ENCODE measurements at regions not wholly inside any gene's neighbourhood (a gene's known extent, or its start where the extent isn't known, plus 50 kb on each side); places are given as distances from the start of the nearest gene placed in this dataset.

DNA sequence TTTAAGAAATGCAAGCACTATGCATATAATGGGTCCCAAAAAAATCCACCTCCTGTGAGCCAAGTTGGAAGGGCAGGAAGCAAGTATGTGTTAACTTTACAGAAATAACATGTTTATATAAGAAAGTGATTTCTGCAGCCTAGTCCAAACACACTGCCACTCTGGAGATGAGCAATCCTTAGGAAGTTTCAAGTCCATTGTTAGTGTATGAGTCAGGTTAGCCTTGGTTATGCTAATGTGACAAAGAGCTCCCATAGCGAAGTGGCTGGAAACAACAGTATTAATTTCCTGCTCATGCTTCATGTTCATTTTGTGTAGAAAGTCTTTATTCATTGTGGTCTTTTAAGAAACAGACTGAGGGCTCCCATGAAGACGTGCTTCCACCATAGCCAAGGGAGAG lies 121.4 kb downstream of the TBXT start:
- no peak overlapping the region for H3K4me3 ChIP-seq (replicated peaks in 1 of 3; ENCODE audit: low read depth in 2 of 3, low read length in 3 of 3)
- Mint-ChIP-seq H3K9me3 (peaks cover 0 to 3% (median 0%) of the 10 kb centered on the region in 7 donors), H3K27ac (no peak overlapping the region), H3K4me1 (no peaks in the 10 kb centered on the region), H3K36me3 (no peaks in the 10 kb centered on the region), H3K27me3 (ENCODE audit: low read depth in 3 of 3) (no peaks in the 10 kb centered on the region), H3K4me3 (no peak overlapping the region)
- H3K9ac ChIP-seq (ENCODE audit: insufficient read depth, low read length, poor library complexity, severe bottlenecking): no peak overlapping the region
- H4K20me1 ChIP-seq (ENCODE audit: insufficient read depth, low read length): no peaks in the 10 kb centered on the region
- intact Hi-C loops (cut with micrococcal nuclease): no loop called here
- H3K9me3 ChIP-seq (replicated peaks in 1 of 2; ENCODE audit: control insufficient read depth in 1 of 2, insufficient read depth in 1 of 2, low read length in 2 of 2): no peaks in the 10 kb centered on the region
- 86% methylated on average over 2 of the region's 2 CpGs for WGBS (ENCODE audit: insufficient coverage)
- H3K4me2 ChIP-seq (replicated peaks; ENCODE audit: extremely low read depth, low read length, poor library complexity, severe bottlenecking): no peak overlapping the region
- no peaks in the 10 kb centered on the region for H3K27me3 ChIP-seq (ENCODE audit: control insufficient read depth in 2 of 2, insufficient read depth in 2 of 2, low read length in 2 of 2)
- H2AFZ ChIP-seq (ENCODE audit: insufficient read depth, low read depth, low read length, poor library complexity, severe bottlenecking): no peak overlapping the region
- H3K79me2 ChIP-seq (ENCODE audit: insufficient read depth, low read length): no peaks in the 10 kb centered on the region
- no peak for DNase-seq
- TF ChIP-seq, protein P1, sequence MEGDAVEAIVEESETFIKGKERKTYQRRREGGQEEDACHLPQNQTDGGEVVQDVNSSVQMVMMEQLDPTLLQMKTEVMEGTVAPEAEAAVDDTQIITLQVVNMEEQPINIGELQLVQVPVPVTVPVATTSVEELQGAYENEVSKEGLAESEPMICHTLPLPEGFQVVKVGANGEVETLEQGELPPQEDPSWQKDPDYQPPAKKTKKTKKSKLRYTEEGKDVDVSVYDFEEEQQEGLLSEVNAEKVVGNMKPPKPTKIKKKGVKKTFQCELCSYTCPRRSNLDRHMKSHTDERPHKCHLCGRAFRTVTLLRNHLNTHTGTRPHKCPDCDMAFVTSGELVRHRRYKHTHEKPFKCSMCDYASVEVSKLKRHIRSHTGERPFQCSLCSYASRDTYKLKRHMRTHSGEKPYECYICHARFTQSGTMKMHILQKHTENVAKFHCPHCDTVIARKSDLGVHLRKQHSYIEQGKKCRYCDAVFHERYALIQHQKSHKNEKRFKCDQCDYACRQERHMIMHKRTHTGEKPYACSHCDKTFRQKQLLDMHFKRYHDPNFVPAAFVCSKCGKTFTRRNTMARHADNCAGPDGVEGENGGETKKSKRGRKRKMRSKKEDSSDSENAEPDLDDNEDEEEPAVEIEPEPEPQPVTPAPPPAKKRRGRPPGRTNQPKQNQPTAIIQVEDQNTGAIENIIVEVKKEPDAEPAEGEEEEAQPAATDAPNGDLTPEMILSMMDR (IDR thresholded peaks at IDR 0.05): no peak
- no peak overlapping the region for H3K27ac ChIP-seq (ENCODE audit: low read depth in 1 of 2, low read length in 2 of 2)
- H3K36me3 ChIP-seq (replicated peaks in 1 of 2; ENCODE audit: control insufficient read depth in 1 of 2, insufficient read depth in 2 of 2, low read length in 2 of 2): no peaks in the 10 kb centered on the region
- no peaks in the 10 kb centered on the region for H3K4me1 ChIP-seq (ENCODE audit: control insufficient read depth in 1 of 2, insufficient read depth in 2 of 2, low read length in 2 of 2)

DNA sequence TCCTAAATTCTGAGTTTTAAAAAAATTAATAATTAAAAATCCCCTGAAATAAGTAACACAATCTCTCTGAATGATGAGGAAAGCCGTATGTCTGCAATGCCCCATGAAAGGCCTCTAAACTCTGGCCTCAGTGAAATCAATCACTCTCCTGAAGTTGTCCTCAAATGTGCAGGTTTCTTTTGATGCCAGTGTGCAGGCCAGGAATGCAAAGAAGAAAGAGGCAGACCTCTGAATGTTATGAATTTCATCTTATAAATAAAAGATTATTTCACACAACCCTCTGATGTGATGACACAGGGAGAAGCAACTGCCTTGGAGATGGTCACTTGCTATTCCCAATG lies 121.8 kb downstream of the TBXT start:
- no peak overlapping the region for H2AFZ ChIP-seq (ENCODE audit: insufficient read depth, low read depth, low read length, poor library complexity, severe bottlenecking)
- no peaks in the 10 kb centered on the region for H3K27me3 ChIP-seq (ENCODE audit: control insufficient read depth in 2 of 2, insufficient read depth in 2 of 2, low read length in 2 of 2)
- no peaks in the 10 kb centered on the region for H3K79me2 ChIP-seq (ENCODE audit: insufficient read depth, low read length)
- H3K27ac ChIP-seq (ENCODE audit: low read depth in 1 of 2, low read length in 2 of 2): no peak overlapping the region
- no peaks in the 10 kb centered on the region for H3K4me1 ChIP-seq (ENCODE audit: control insufficient read depth in 1 of 2, insufficient read depth in 2 of 2, low read length in 2 of 2)
- no peaks in the 10 kb centered on the region for H3K9me3 ChIP-seq (replicated peaks in 1 of 2; ENCODE audit: control insufficient read depth in 1 of 2, insufficient read depth in 1 of 2, low read length in 2 of 2)
- H3K9ac ChIP-seq (ENCODE audit: insufficient read depth, low read length, poor library complexity, severe bottlenecking): no peak overlapping the region
- no peak overlapping the region for H3K27ac Mint-ChIP-seq
- H3K4me3 ChIP-seq (replicated peaks in 1 of 3; ENCODE audit: low read depth in 2 of 3, low read length in 3 of 3): no peak overlapping the region
- TF ChIP-seq, protein P1 (IDR thresholded peaks at IDR 0.05): no peak
- H3K4me2 ChIP-seq (replicated peaks; ENCODE audit: extremely low read depth, low read length, poor library complexity, severe bottlenecking): no peak overlapping the region
- no peaks in the 10 kb centered on the region for H3K27me3 Mint-ChIP-seq (ENCODE audit: low read depth in 3 of 3)
- H3K9me3 Mint-ChIP-seq: peaks cover 0 to 3% (median 0%) of the 10 kb centered on the region in 7 donors
- intact Hi-C loops (cut with micrococcal nuclease): no loop called here
- no peaks in the 10 kb centered on the region for H4K20me1 ChIP-seq (ENCODE audit: insufficient read depth, low read length)
- no peaks in the 10 kb centered on the region for H3K36me3 ChIP-seq (replicated peaks in 1 of 2; ENCODE audit: control insufficient read depth in 1 of 2, insufficient read depth in 2 of 2, low read length in 2 of 2)
- WGBS (ENCODE audit: insufficient coverage): no CpG with 5 or more reads among the region's 1 CpG
- no peak for DNase-seq
- no peaks in the 10 kb centered on the region for H3K4me1 Mint-ChIP-seq
- H3K36me3 Mint-ChIP-seq: no peaks in the 10 kb centered on the region
- H3K4me3 Mint-ChIP-seq: no peak overlapping the region
